ENCODE measurements at regions not wholly inside any gene's neighbourhood (a gene's known extent, or its start where the extent isn't known, plus 50 kb on each side); places are given as distances from the start of the nearest gene placed in this dataset.

DNA sequence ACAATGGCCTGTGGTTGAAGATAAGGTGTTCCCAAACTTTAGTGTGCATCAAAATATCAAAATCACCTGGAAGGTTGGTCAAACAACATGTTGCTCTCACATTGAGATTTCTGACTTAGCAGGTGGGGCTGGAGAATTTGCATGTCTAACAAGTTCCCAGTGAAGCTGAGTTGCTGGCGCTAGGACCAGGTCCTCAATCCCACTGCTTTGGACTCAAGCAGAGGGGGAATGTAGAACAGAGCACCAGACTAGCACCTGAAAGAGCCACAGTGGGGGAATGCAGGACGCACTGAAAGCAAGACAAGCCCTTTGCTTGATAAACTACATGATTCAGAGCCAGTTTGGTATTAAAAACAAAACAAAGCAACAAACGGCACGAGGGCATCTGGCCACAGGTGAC lies 458.1 kb downstream of the MTRR start:
- no peaks in the 10 kb centered on the region for H3K9me3 Mint-ChIP-seq

DNA sequence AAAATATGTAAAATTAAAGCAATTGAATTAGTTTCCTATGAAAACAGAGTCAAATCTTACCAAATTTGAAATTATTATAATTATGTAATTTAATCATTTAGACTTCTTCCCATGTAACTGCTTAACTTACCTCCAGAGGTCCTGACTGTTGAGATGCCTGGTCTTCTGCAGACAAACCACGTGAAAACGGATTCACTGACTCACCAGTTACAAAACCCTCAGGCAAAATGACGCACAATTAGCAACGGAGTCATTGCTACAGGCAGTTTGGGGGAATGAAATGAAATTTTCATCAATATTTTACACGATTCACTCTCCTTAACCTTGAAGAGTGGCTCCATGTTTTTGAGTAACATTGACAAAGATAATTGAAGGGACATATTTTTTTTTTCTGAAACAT lies 460.8 kb downstream of the MTRR start:
- Mint-ChIP-seq H3K27me3 (ENCODE audit: low read depth) (peaks cover 61% of the 10 kb centered on the region), H3K4me3 (no peak overlapping the region), H3K27ac (no peak overlapping the region), H3K36me3 (no peaks in the 10 kb centered on the region), H3K9me3 (no peaks in the 10 kb centered on the region), H3K4me1 (no peaks in the 10 kb centered on the region)
- DNase-seq (ENCODE audit: low spot score in 2 of 2, unreplicated experiment in 2 of 2) = no peak
- TF ChIP-seq, protein P1, sequence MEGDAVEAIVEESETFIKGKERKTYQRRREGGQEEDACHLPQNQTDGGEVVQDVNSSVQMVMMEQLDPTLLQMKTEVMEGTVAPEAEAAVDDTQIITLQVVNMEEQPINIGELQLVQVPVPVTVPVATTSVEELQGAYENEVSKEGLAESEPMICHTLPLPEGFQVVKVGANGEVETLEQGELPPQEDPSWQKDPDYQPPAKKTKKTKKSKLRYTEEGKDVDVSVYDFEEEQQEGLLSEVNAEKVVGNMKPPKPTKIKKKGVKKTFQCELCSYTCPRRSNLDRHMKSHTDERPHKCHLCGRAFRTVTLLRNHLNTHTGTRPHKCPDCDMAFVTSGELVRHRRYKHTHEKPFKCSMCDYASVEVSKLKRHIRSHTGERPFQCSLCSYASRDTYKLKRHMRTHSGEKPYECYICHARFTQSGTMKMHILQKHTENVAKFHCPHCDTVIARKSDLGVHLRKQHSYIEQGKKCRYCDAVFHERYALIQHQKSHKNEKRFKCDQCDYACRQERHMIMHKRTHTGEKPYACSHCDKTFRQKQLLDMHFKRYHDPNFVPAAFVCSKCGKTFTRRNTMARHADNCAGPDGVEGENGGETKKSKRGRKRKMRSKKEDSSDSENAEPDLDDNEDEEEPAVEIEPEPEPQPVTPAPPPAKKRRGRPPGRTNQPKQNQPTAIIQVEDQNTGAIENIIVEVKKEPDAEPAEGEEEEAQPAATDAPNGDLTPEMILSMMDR (IDR thresholded peaks at IDR 0.05; ENCODE audit: unreplicated experiment) = no peak

More for the DNA sequence above, 458.1 kb downstream of the MTRR start:
- Mint-ChIP-seq H3K4me3 (no peak overlapping the region), H3K36me3 (no peaks in the 10 kb centered on the region), H3K27me3 (ENCODE audit: low read depth) (peaks cover 52% of the 10 kb centered on the region), H3K4me1 (no peaks in the 10 kb centered on the region), H3K27ac (no peak overlapping the region)
- no peak for DNase-seq (ENCODE audit: low spot score in 2 of 2, unreplicated experiment in 2 of 2)
- TF ChIP-seq, protein P1 (IDR thresholded peaks at IDR 0.05; ENCODE audit: unreplicated experiment) = no peak

DNA sequence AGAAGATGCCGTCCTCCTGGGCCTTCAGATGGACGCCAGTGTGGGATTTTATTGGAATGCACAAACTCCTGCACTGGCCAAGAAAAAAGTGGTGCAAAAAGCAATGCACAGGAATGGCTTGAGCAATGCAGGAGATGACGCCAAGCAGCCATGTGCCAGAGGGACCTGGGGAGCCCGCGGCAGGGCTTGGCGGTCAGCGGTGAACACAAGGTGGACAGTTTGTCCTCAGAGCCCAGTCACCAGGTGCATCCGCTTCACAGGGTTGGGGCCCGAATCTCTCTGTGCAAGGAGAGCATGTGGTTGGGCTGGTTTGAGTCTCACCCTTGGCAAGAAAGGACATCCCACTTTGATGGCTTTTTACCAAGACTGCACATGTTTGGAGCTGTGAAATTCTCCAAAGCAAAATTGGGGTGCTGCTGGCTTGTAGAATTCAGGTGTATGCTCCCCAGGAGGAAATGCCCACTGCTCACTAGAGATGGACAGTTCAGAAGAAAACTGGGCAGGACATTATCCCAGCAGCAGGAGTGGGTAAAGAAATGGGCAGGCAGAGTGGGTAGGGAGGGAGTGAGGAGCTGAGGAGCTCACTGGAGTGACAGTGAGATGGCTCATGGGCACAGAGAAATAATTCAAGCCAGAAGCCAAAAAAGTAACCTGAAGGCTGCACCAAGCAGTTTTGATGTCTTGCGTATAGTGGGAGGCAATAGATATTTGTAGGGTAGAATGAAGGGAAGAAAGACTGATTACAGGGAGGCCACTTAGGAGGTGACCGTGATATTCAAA lies 463.9 kb downstream of the MTRR start:
- TF ChIP-seq, protein P1 (IDR thresholded peaks at IDR 0.05; ENCODE audit: unreplicated experiment) = no peak
- no peak overlapping the region for H3K27ac Mint-ChIP-seq

DNA sequence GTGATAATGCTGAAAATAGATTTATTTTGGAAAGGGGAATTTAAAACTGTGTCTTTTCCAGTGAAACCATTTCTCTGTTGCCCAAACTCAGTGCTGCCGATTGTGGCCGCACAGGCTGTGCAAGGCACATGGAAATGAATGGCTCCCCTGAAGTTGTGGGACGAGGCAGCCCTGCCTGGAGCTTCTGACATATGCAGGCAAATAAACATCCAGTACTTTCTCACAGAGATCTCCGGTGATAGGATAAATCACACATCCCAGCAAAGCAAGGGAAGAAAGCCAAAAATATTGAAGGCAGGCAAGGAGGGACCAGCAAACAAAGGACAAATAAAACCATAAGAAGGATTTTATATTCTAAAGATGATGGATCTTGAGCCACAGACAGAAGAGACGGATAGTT lies 464.5 kb downstream of the MTRR start:
- H3K4me1 Mint-ChIP-seq = no peaks in the 10 kb centered on the region
- DNase-seq (ENCODE audit: low spot score in 2 of 2, unreplicated experiment in 2 of 2) = no peak
- H3K27me3 Mint-ChIP-seq (ENCODE audit: low read depth) = peaks cover 43% of the 10 kb centered on the region
- TF ChIP-seq, protein P1 (IDR thresholded peaks at IDR 0.05; ENCODE audit: unreplicated experiment) = no peak
- H3K27ac Mint-ChIP-seq = no peak overlapping the region
- no peaks in the 10 kb centered on the region for H3K9me3 Mint-ChIP-seq
- no peak overlapping the region for H3K4me3 Mint-ChIP-seq
- no peaks in the 10 kb centered on the region for H3K36me3 Mint-ChIP-seq

More for the DNA sequence above, 463.9 kb downstream of the MTRR start:
- H3K27me3 Mint-ChIP-seq (ENCODE audit: low read depth) = peaks cover 45% of the 10 kb centered on the region
- DNase-seq (ENCODE audit: low spot score in 2 of 2, unreplicated experiment in 2 of 2) = no peak
- H3K9me3 Mint-ChIP-seq = no peaks in the 10 kb centered on the region
- H3K36me3 Mint-ChIP-seq = no peaks in the 10 kb centered on the region
- H3K4me3 Mint-ChIP-seq = no peak overlapping the region
- no peaks in the 10 kb centered on the region for H3K4me1 Mint-ChIP-seq

DNA sequence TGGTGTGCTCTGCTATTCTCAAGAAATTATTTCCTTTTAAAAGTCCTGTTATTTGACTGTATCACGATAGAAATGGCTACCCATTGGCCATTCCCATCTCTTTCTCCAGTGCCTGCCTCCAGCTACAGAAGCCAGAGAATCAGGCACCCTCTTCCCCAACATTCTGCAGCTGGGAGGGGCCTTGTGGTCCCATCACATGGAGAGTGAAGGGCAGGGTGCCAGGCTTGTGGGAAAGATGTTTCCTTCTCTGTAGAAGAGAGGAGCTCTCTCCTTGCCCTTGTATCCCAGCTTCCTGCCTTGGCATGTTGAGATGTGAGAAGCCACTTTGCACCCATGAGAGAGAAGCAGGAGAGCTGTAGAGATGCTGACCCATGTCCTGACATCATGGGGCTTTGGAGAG lies 465.0 kb downstream of the MTRR start:
- TF ChIP-seq, protein P1 (IDR thresholded peaks at IDR 0.05; ENCODE audit: unreplicated experiment) = no peak
- H3K4me1 Mint-ChIP-seq = no peaks in the 10 kb centered on the region
- H3K27me3 Mint-ChIP-seq (ENCODE audit: low read depth) = peaks cover 40% of the 10 kb centered on the region
- H3K36me3 Mint-ChIP-seq = no peaks in the 10 kb centered on the region
- H3K27ac Mint-ChIP-seq = no peak overlapping the region
- DNase-seq (ENCODE audit: low spot score in 2 of 2, unreplicated experiment in 2 of 2) = no peak
- H3K9me3 Mint-ChIP-seq = no peaks in the 10 kb centered on the region
- no peak overlapping the region for H3K4me3 Mint-ChIP-seq
